ENCODE measurements at regions not wholly inside any gene's neighbourhood (a gene's known extent, or its start where the extent isn't known, plus 50 kb on each side); places are given as distances from the start of the nearest gene placed in this dataset.

DNA sequence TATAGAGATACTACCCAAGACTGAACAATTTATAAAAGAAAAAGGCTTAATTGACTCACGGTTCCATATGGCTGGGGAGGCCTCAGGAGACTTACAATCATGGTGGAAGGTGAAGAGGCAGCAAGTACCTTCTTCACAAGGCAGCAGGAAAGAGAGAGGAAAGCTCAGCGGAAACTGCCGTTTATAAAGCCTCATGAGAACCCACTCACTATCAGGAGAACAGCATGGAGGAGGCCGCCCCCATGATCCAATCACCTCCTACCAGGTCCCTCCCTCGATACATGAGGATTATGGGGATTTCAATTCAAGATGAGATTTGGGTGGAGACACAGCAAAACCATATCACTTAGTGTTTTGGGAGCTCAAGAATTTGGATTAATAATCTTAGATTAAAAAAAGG is 240.2 kb downstream of the UACA start:
- TF ChIP-seq POLR2A (IDR thresholded peaks at IDR 0.05; ENCODE audit: borderline replicate concordance, extremely low read depth, insufficient read depth, insufficient read length): no peak
- TF ChIP-seq, protein P1, sequence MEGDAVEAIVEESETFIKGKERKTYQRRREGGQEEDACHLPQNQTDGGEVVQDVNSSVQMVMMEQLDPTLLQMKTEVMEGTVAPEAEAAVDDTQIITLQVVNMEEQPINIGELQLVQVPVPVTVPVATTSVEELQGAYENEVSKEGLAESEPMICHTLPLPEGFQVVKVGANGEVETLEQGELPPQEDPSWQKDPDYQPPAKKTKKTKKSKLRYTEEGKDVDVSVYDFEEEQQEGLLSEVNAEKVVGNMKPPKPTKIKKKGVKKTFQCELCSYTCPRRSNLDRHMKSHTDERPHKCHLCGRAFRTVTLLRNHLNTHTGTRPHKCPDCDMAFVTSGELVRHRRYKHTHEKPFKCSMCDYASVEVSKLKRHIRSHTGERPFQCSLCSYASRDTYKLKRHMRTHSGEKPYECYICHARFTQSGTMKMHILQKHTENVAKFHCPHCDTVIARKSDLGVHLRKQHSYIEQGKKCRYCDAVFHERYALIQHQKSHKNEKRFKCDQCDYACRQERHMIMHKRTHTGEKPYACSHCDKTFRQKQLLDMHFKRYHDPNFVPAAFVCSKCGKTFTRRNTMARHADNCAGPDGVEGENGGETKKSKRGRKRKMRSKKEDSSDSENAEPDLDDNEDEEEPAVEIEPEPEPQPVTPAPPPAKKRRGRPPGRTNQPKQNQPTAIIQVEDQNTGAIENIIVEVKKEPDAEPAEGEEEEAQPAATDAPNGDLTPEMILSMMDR (IDR thresholded peaks at IDR 0.05 in 2 of 3, conservative IDR thresholded peaks at IDR 0.05 in 1 of 3; ENCODE audit: borderline replicate concordance in 1 of 3, insufficient read depth in 1 of 3, low read depth in 2 of 3, low read length in 2 of 3): no peak
- no peak for TF ChIP-seq EGR1 (IDR thresholded peaks at IDR 0.05; ENCODE audit: low read depth)
- no peak for TF ChIP-seq SP1 (IDR thresholded peaks at IDR 0.05; ENCODE audit: low read depth)
- TF ChIP-seq ZFX (IDR thresholded peaks at IDR 0.05): no peak
- no peak for TF ChIP-seq POLR2AphosphoS5 (IDR thresholded peaks at IDR 0.05; ENCODE audit: low read depth, low read length)
- no peak for TF ChIP-seq EZH2phosphoT487 (IDR thresholded peaks at IDR 0.05; ENCODE audit: borderline replicate concordance)
- no peak for TF ChIP-seq EZH2 (IDR thresholded peaks at IDR 0.05)
